Cardiac muscle cell (in vitro differentiated cells and primary cell): ENCODE measurements at regions not wholly inside any gene's neighbourhood (a gene's known extent, or its start where the extent isn't known, plus 50 kb on each side); places are given as distances from the start of the nearest gene placed in this dataset.

Source experiments
- DNase-seq, 2 donors: peaks; one replicate each; pipeline versions ENCODE4 v3.0.0 to v3.0.0-alpha.2; 2010 to 2017; ENCODE audit warnings: low read depth in 1 of 2, low spot score in 1 of 2
- H3K27ac ChIP-seq: fragments of 200-600 bp; sonication (generic); 2 replicates; pipeline ENCODE4 v1.5.1; 2016
- H3K27me3 ChIP-seq: fragments of 200-600 bp; sonication (generic); 2 replicates; pipeline ENCODE4 v1.6.0; 2016; ENCODE audit warnings: control low read depth
- H3K36me3 ChIP-seq: fragments of 200-600 bp; sonication (generic); 2 replicates; pipeline ENCODE4 v1.5.1; 2016; ENCODE audit warnings: control low read depth
- H3K4me1 ChIP-seq: fragments of 200-600 bp; sonication (generic); 2 replicates; pipeline ENCODE4 v1.8.1; 2017; ENCODE audit warnings: low read depth, mild to moderate bottlenecking, mixed run types
- H3K4me3 ChIP-seq: fragments of 200-600 bp; sonication (generic); 2 replicates; pipeline ENCODE4 v1.5.1; 2016; ENCODE audit warnings: mild to moderate bottlenecking
- H3K9me3 ChIP-seq: fragments of 200-600 bp; sonication (generic); 2 replicates; pipeline ENCODE4 v1.5.1; 2017; ENCODE audit warnings: low read depth, mild to moderate bottlenecking, control low read depth
- TF ChIP-seq, protein P1 (sequence below): IDR thresholded peaks from 2 replicates; pipeline ENCODE4 v1.5.1; 2012; ENCODE audit warnings: low read depth, mild to moderate bottlenecking, low read length

- Histone ChIP-seq H3K4me1 (no peaks in the 10 kb centered on the region), H3K9me3 (no peaks in the 10 kb centered on the region), H3K4me3 (no peak overlapping the region), H3K27ac (no peak overlapping the region), H3K36me3 (no peaks in the 10 kb centered on the region), H3K27me3 (peaks cover 53% of the 10 kb centered on the region)
- DNase-seq, result peak in 1 of 2 donors; percentile 55
- TF ChIP-seq, protein P1, sequence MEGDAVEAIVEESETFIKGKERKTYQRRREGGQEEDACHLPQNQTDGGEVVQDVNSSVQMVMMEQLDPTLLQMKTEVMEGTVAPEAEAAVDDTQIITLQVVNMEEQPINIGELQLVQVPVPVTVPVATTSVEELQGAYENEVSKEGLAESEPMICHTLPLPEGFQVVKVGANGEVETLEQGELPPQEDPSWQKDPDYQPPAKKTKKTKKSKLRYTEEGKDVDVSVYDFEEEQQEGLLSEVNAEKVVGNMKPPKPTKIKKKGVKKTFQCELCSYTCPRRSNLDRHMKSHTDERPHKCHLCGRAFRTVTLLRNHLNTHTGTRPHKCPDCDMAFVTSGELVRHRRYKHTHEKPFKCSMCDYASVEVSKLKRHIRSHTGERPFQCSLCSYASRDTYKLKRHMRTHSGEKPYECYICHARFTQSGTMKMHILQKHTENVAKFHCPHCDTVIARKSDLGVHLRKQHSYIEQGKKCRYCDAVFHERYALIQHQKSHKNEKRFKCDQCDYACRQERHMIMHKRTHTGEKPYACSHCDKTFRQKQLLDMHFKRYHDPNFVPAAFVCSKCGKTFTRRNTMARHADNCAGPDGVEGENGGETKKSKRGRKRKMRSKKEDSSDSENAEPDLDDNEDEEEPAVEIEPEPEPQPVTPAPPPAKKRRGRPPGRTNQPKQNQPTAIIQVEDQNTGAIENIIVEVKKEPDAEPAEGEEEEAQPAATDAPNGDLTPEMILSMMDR, result no peak
Observed at GRCh38 chr2:567865-568638, 109.2 kb downstream of the TMEM18 start.

DNA sequence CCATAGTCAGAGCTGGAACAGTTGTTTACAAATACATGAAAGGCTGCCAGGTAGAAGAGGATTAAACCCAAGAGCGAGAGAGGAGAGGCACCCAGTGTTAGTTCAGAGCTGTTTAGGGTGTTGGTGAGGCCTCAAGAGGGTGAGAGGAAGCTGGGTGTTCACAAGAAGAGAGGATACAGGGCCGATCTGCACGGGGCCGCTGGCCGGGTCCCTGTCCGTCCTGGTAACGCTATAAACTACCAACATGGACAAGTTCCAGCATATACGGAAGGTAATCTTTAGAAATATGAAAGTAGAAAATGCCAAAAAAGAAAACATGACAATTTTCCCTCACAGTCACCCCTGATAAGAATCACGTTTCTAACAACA lies 109.7 kb downstream of the TMEM18 start:
- TF ChIP-seq, protein P1, result no peak
- Histone ChIP-seq H3K27me3 (peaks cover 52% of the 10 kb centered on the region), H3K9me3 (no peaks in the 10 kb centered on the region), H3K4me1 (no peaks in the 10 kb centered on the region), H3K36me3 (no peaks in the 10 kb centered on the region), H3K27ac (no peak overlapping the region), H3K4me3 (no peak overlapping the region)
- no peak for DNase-seq

GRCh38 chr2:566379-567313 lies 110.6 kb downstream of the TMEM18 start:
- H3K4me1 ChIP-seq, result no peaks in the 10 kb centered on the region
- H3K36me3 ChIP-seq, result no peaks in the 10 kb centered on the region
- no peak overlapping the region for H3K4me3 ChIP-seq
- no peaks in the 10 kb centered on the region for H3K9me3 ChIP-seq
- TF ChIP-seq, protein P1, result no peak
- H3K27ac ChIP-seq, result no peak overlapping the region
- no peak for DNase-seq
- peaks cover 57% of the 10 kb centered on the region for H3K27me3 ChIP-seq

- TF ChIP-seq, protein P1, result no peak
- DNase-seq, result no peak
- Histone ChIP-seq H3K9me3 (no peaks in the 10 kb centered on the region), H3K36me3 (no peaks in the 10 kb centered on the region), H3K27ac (no peak overlapping the region), H3K4me1 (no peaks in the 10 kb centered on the region), H3K4me3 (no peak overlapping the region), H3K27me3 (peaks cover 74% of the 10 kb centered on the region)
Observed at GRCh38 chr2:564471-565181, 112.6 kb downstream of the TMEM18 start.

GRCh38 chr2:563512-563911 lies 113.7 kb downstream of the TMEM18 start:
- DNase-seq, result no peak
- Histone ChIP-seq H3K27me3 (peaks cover 69% of the 10 kb centered on the region), H3K9me3 (no peaks in the 10 kb centered on the region), H3K27ac (no peak overlapping the region), H3K36me3 (no peaks in the 10 kb centered on the region), H3K4me3 (no peak overlapping the region), H3K4me1 (no peaks in the 10 kb centered on the region)
- TF ChIP-seq, protein P1, result no peak
